ES-I3 (cell line): ENCODE measurements at regions not wholly inside any gene's neighbourhood (a gene's known extent, or its start where the extent isn't known, plus 50 kb on each side); places are given as distances from the start of the nearest gene placed in this dataset.

Experiments
- H3K36me3 ChIP-seq: 2 replicates; pipeline ENCODE4 v1.6.1; 2013; ENCODE audit warnings: mild to moderate bottlenecking, low read length, control low read depth, moderate library complexity; ENCODE audit not compliant: insufficient read depth
- H3K4me1 ChIP-seq: 2 replicates; pipeline ENCODE4 v1.6.1; 2013; ENCODE audit warnings: mild to moderate bottlenecking, control low read depth, low read length; ENCODE audit not compliant: insufficient read depth
- H3K9ac ChIP-seq: 2 replicates; pipeline ENCODE4 v1.6.1; 2013; ENCODE audit warnings: low read depth, mild to moderate bottlenecking, low read length, moderate library complexity
- H3K9me3 ChIP-seq: 2 replicates; pipeline ENCODE4 v1.6.1; 2013; ENCODE audit warnings: mild to moderate bottlenecking, low read length, moderate library complexity; ENCODE audit not compliant: control insufficient read depth, insufficient read depth

- Histone ChIP-seq H3K4me1 (peaks cover 9% of the 10 kb centered on the region; the same call in 1 of the 2 replicates), H3K9ac (no peak overlapping the region), H3K9me3 (no peaks in the 10 kb centered on the region), H3K36me3 (no peaks in the 10 kb centered on the region)
Observed at GRCh38 chr9:106532306-106533015, 330.5 kb upstream of the ZNF462 start.

- Histone ChIP-seq H3K9me3 (no peaks in the 10 kb centered on the region), H3K36me3 (no peaks in the 10 kb centered on the region), H3K4me1 (peaks cover 9% of the 10 kb centered on the region; the same call in 1 of the 2 replicates), H3K9ac (no peak overlapping the region)
Observed at GRCh38 chr9:106534800-106535199, 328.2 kb upstream of the ZNF462 start.

GRCh38 chr9:106535439-106535838, 327.5 kb upstream of the ZNF462 start:
- H3K36me3 ChIP-seq: no peaks in the 10 kb centered on the region
- no peak overlapping the region for H3K9ac ChIP-seq
- H3K4me1 ChIP-seq: peaks cover 9% of the 10 kb centered on the region; the same call in 1 of the 2 replicates
- no peaks in the 10 kb centered on the region for H3K9me3 ChIP-seq

- H3K4me1 ChIP-seq: no peaks in the 10 kb centered on the region
- H3K36me3 ChIP-seq: no peaks in the 10 kb centered on the region
- no peak overlapping the region for H3K9ac ChIP-seq
- H3K9me3 ChIP-seq: no peaks in the 10 kb centered on the region
Observed at GRCh38 chr9:106557996-106558667, 304.8 kb upstream of the ZNF462 start.

- no peak overlapping the region for H3K9ac ChIP-seq
- no peaks in the 10 kb centered on the region for H3K36me3 ChIP-seq
- no peaks in the 10 kb centered on the region for H3K4me1 ChIP-seq
- no peaks in the 10 kb centered on the region for H3K9me3 ChIP-seq
Observed at GRCh38 chr9:106560540-106560939, 302.4 kb upstream of the ZNF462 start.

- Histone ChIP-seq H3K9me3 (no peaks in the 10 kb centered on the region), H3K36me3 (no peaks in the 10 kb centered on the region), H3K4me1 (peaks cover 4% of the 10 kb centered on the region; the same call in 1 of the 2 replicates), H3K9ac (no peak overlapping the region)
Observed at GRCh38 chr9:106575823-106576222, 287.1 kb upstream of the ZNF462 start.

GRCh38 chr9:106576232-106576760, 286.7 kb upstream of the ZNF462 start:
- H3K9me3 ChIP-seq: no peaks in the 10 kb centered on the region
- H3K9ac ChIP-seq: no peak overlapping the region
- H3K4me1 ChIP-seq: peaks cover 4% of the 10 kb centered on the region; the same call in 1 of the 2 replicates
- H3K36me3 ChIP-seq: no peaks in the 10 kb centered on the region

GRCh38 chr9:106577121-106577520, 285.8 kb upstream of the ZNF462 start:
- H3K36me3 ChIP-seq: no peaks in the 10 kb centered on the region
- no peak overlapping the region for H3K9ac ChIP-seq
- H3K4me1 ChIP-seq: peaks cover 4% of the 10 kb centered on the region; the same call in 1 of the 2 replicates
- no peaks in the 10 kb centered on the region for H3K9me3 ChIP-seq

- Histone ChIP-seq H3K4me1 (peaks cover 4% of the 10 kb centered on the region; the same call in 1 of the 2 replicates), H3K36me3 (no peaks in the 10 kb centered on the region), H3K9me3 (no peaks in the 10 kb centered on the region), H3K9ac (no peak overlapping the region)
Observed at GRCh38 chr9:106580546-106580945, 282.4 kb upstream of the ZNF462 start.

GRCh38 chr9:106581973-106582372, 281.0 kb upstream of the ZNF462 start:
- Histone ChIP-seq H3K4me1 (peaks cover 4% of the 10 kb centered on the region; the same call in 1 of the 2 replicates), H3K36me3 (no peaks in the 10 kb centered on the region), H3K9ac (no peak overlapping the region)

GRCh38 chr9:106583751-106584150, 279.2 kb upstream of the ZNF462 start:
- H3K9ac ChIP-seq: no peak overlapping the region
- no peaks in the 10 kb centered on the region for H3K9me3 ChIP-seq
- H3K4me1 ChIP-seq: peaks cover 11% of the 10 kb centered on the region; the same call in 1 of the 2 replicates
- no peaks in the 10 kb centered on the region for H3K36me3 ChIP-seq

More at GRCh38 chr9:106581973-106582372, 281.0 kb upstream of the ZNF462 start:
- no peaks in the 10 kb centered on the region for H3K9me3 ChIP-seq

- Histone ChIP-seq H3K36me3 (no peaks in the 10 kb centered on the region), H3K9ac (no peak overlapping the region), H3K4me1 (peaks cover 14% of the 10 kb centered on the region; the same call in 1 of the 2 replicates), H3K9me3 (no peaks in the 10 kb centered on the region)
Observed at GRCh38 chr9:106587042-106587441, 275.9 kb upstream of the ZNF462 start.

- no peak overlapping the region for H3K9ac ChIP-seq
- no peaks in the 10 kb centered on the region for H3K9me3 ChIP-seq
- peaks cover 14% of the 10 kb centered on the region; the same call in 1 of the 2 replicates for H3K4me1 ChIP-seq
- no peaks in the 10 kb centered on the region for H3K36me3 ChIP-seq
Observed at GRCh38 chr9:106588626-106589025, 274.3 kb upstream of the ZNF462 start.

- H3K4me1 ChIP-seq: peaks cover 14% of the 10 kb centered on the region; the same call in 1 of the 2 replicates
- no peaks in the 10 kb centered on the region for H3K9me3 ChIP-seq
- no peaks in the 10 kb centered on the region for H3K36me3 ChIP-seq
- no peak overlapping the region for H3K9ac ChIP-seq
Observed at GRCh38 chr9:106590759-106591505, 272.0 kb upstream of the ZNF462 start.
